GM19455 (cell line): ENCODE measurements at regions not wholly inside any gene's neighbourhood (a gene's known extent, or its start where the extent isn't known, plus 50 kb on each side); places are given as distances from the start of the nearest gene placed in this dataset.
"Not testable (repeated sequence)": the region's sequence is repeated elsewhere in the genome, so short reads cannot be mapped to it uniquely, and the experiment has no call there.

Experiments
- ATAC-seq: cut with Tn5 transposase; IDR thresholded peaks from one replicate; pipeline ENCODE4 v1.9.1; 2021; ENCODE audit not compliant: unreplicated experiment

DNA sequence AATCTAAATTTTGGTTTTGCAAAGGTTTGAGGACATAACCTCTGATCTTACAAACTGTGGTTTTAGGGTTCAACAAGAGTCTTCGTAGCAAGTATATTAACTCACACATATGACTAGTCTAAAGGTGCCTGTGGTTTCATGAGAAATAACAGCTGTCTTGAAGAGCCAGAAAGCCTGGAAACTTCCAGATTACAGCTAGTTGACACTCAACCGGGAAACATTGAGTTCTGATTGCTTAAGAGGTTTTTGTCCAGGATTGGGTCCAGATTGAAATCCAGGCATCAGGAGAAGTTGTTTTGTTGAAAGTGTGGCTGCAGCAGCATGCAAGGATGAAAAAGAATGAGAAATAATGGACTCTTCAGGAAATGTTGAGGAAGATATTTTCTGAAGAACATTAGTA lies 69.9 kb downstream of the TSPY2 start:
- ATAC-seq: not testable (repeated sequence)

DNA sequence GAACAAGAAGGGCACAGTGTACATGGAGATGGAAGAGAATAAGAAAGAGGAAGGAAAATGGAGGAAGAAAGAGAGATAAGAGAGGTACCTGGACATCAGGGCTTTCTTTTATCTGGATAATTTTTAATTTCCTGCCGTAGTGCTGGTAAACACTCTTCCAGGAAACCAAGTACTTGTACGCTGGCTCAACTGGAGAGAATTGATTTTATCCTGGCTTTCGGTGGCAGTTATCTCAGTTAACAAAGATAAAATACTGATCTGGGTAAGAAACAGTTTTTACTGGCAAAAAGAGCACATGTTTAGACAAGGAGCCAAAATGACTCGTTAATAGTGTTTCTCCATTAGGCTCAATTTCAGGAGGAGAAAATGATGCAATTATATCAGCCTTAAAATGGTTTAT lies 70.4 kb downstream of the TSPY2 start:
- ATAC-seq: not testable (repeated sequence)

DNA sequence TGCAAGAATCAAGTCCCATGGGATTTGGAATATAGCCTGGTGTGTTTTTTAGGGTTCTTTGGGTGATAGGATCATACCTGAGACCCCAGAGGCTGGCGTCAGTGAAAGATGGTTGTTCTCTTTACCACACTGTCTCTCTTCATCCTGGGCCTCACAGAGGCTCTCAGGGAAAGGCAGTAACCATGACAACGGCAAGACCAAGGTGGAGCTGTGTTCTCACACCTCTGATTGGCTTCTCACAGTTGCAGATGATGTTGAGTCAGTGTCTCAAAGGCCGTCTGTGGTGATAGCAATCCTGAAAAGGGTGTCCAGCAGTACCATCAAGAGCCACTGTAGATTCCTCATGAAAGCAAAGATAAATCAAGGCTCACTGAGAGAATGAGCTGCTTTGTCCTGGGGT lies 120.4 kb downstream of the TSPY2 start:
- ATAC-seq: not testable (repeated sequence)

DNA sequence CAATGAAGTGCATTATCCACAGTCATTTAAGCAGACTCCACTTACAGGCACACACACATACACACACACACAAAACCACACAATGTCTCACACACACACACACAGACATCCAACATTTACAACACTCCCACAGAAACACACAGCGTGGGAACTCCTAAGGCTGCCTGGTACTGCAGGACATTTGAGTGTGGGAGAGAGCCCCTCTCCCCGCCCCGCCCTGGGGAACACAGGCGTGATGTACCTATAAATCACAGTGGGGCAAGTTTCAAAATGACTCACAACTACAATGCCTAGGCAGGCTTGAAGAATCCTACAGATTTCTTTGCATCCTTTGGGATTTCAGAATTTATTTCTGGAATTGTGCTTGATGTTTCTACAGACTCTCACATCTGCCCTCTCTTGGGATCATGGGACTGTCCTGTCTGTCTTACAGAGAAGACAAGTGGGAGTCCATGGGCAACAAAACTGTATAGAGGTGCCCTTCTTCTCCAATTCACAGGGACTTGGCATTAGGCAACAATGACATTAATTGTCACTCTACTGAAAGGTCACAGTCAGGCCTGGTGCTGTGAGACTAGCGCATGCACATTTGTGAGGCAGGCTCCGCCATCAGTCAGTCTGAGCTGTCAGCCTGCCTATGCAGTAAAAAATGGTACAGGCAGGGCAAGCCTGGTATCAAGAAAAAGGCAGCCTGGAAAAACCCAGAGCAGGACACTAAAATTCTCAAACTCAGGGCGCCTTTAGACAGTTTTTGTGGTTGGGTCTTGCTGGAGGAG lies 136.6 kb downstream of the TSPY2 start:
- not testable (repeated sequence) for ATAC-seq

DNA sequence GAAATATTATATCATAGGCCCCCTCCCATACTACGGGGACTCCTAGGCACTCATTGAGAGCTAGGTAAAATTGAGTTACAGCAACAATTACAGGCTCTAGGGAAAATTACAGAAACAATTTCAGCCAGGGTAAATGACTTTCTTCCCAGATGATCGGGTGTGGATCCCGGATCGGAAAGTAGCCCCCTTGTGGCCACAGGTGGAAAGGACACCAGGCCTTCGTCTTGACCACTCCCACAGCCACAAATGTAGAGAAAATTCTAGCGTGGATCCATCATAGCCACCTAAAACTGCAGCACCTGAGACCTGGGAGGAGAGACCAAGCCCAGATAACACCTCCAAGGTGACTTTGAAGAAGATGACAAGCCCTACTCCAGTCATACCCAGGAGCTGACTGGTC lies 142.6 kb downstream of the TSPY2 start:
- not testable (repeated sequence) for ATAC-seq

DNA sequence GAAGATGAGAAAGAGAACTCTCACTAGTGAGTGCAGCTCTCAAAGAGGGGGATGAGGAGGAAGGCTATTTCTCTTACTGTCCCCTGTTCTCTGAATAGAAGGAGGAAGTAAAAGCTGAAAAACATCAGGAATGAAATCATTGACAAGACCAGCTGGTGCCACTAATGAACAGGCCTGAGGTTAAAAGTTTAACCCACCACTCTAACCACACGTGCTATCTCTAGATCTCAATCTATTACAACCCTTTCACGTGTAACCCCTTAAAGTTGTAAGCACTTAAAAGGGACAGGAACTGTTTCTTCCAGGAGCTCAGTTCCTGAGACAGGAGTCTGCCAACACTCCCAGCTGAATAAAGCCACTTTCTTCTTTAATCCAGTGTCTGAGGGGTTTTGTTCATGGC lies 143.5 kb downstream of the TSPY2 start:
- ATAC-seq: not testable (repeated sequence)

DNA sequence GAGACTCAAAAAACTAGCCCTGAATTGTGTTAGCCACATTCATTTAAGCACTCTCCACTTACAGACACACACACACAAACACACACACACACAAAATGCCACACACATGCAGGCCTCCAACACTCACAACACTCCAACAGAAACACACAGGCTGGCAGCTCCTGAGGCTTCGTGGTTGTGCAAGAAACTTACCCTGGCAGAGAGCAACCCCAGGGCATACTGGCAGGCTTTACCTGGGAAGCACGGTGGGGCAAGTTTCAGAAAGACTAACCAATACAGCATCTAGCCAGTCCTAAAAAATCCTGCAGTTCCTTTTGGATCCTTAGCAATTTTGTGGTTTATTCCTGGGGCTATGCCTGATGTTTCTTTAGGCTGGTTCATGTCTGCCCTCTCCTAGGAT lies 146.2 kb downstream of the TSPY2 start:
- ATAC-seq: not testable (repeated sequence)

DNA sequence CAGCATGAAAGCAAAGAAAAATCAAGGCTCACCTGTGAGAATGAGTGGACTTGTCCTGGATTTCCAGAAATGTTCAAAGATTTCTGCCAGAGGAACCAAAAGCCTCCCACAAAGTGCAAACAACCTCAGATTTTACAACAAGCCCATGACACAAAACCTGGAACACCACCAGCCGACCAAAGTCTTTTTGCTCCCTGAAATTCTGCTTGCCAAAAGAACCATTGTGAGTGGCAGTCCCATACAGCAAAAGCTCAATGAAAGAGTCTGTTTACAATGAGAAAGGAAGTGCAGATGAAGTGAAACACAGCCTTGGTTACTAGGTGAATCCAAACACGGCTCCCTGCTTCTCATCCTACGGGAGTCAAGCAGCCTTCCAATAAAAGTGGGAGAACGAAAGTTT lies 147.2 kb downstream of the TSPY2 start:
- not testable (repeated sequence) for ATAC-seq

DNA sequence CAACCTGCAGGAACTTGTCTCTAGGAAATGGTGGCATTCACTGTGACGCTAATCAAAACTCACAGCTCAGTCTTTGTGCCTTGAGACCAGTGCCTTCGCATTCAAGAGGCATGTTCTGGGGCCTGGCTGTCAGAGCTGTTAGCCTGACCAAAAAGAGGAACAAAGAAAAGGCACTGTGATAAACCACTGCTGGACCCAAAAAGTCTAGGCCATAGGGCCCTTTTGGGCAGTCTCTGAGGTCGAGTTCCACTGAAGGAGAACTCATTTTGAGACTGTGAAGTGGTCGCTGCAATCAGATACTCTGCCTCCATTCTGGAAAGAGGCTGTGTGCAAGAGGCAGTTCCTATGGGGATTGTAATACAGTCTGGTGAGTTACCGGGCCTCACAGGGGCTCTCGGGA lies 149.0 kb downstream of the TSPY2 start:
- ATAC-seq: not testable (repeated sequence)

DNA sequence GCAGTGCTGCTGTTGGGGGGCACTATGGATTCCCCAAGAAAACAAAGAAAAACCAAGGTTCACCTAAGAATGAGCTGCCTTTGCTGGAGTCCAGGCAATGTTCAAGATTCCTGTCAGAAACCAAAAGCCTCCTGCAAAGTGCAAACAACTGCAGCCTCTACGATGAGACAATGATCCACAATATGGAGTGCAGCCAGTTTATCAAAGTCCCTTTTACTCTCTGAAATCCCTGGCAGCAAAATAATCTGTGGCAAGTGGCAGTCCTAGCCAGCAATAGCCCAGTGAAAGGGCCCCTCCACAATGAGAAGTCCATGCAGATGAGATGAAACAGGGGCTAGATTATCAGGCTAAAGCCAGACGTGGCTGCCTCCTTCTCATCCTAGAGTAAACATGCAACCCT lies 155.8 kb downstream of the TSPY2 start:
- ATAC-seq: not testable (repeated sequence)

DNA sequence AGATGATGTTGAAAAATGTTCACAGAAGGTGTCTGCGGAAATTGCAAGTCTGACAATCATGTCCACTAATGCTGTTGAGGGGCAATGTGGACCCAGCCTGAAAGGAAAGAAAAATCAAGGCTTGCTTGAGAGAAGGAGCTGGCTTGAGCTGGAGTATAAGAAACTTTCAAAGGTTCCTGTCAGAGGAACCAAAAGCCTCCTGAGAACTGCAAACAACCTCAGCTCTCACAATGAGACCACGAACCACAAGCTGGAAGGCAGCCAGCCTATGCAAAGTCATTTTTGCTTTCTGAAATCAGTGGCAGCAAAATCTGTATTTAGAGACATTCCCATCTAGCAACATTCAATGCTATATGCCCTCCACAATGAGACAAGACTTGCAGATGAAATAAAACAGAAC lies 160.8 kb downstream of the TSPY2 start:
- peak; percentile 64 for ATAC-seq

DNA sequence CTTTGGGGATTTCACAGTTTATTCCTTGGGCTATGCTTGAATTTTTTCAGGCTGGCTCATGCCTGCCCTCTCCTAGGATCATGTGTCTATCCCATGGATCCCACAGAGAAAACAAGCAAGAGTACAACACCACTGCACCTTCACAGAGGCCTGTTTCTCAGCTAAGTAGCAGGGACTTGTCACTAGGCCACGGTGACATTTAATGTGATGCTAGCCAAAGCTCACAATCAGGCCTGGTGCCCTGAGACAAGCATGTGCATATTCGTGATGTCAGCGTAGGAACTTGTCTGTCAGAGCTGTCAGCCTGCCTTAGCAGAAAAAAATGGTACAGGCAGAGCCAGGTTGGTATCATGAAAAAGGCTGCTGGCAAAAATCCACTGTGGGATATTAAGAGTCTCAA lies 173.1 kb downstream of the TSPY2 start:
- not testable (repeated sequence) for ATAC-seq

DNA sequence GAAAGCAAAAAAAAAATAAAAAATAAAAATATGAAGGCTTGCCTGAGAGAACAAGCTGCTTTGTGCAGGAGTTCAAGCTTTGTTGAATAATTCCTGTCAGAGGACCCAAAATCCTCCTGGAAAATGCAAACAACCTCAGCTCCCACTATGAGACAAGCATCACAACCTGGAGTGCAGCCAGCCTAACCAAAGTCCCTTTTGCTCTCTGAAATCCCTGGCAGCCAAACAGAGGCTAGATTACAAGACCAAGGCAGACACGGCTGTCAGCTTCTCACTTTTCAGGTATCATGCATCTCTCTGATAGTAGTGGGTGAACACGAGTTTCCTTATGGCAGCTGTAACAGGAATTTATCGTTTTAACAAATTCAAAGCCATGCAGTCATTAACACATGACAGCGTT lies 180.7 kb downstream of the TSPY2 start:
- ATAC-seq: not testable (repeated sequence)

DNA sequence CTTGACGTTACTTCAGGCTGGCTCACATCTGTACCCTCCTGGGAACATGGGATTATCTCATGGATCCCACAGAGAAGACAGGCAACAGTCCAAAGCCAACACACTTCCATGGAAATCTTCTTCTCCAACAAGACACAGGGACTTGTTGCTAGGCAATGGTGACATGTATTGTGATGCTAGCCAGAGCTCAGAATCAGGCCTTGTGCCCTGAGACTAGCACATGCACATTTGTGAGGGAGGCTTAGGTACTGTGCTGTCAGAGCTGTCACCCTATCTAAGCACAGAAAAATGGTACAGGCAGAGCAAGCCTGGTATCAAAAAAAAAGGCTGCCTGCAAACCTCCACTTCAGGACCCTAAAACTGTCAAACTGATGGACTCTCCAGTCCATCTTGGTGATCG lies 199.5 kb downstream of the TSPY2 start:
- not testable (repeated sequence) for ATAC-seq

DNA sequence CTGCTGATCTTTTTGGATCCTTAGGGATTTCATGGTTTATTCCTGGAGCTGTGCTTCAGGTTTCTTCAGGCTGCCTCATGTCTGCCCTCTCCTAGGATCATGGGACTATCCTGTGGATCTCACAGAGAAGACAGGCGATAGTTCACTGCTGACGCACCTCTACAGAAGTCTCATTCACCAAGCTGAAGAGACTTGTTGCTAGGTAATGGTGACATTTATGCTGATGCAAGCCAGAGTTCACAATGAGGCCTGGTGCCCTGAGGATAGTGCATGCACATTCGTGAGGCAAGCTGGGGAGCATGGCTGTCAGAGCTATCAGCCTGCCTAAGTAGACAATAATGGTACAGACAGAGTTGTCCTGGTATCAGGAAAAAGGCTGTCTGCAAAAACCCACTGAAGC lies 201.4 kb downstream of the TSPY2 start:
- ATAC-seq: not testable (repeated sequence)

DNA sequence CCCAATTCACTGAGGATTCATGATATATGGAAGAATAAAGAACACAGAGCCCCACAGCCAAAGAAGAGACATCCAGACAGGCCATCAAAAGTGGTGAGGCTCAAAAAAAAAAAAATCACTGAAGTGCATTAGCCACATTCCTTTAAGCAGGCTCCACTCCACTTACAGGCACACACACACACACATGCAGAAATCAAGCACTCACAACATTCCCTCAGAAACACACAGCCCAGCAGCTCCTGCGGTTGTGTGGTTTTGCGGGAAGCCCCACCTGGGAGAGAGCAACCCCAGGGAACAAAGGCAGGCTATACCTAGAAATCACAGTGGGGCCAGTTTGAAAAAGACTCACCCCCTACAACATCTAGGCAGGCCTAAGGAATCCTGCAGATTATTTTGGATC lies 222.3 kb downstream of the TSPY2 start:
- ATAC-seq: not testable (repeated sequence)

DNA sequence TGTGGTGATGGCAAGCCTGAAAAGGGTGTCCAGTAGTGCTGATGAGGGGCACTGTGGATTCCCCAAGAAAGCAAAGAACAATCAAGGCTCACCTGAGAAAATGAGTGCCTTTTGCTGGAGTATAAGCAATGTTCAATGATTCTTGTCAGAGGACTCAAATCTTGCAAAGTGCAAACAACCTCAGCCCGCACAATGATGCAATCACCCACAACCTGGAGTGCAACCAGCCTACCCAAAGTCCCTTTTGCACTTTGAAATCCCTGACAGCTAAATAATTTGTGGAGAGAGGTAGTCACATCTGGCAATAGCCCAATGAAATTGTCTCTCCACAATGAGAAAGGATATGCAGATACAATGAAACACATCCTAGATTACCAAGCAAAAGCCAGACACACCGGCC lies 225.8 kb downstream of the TSPY2 start:
- ATAC-seq: not testable (repeated sequence)

DNA sequence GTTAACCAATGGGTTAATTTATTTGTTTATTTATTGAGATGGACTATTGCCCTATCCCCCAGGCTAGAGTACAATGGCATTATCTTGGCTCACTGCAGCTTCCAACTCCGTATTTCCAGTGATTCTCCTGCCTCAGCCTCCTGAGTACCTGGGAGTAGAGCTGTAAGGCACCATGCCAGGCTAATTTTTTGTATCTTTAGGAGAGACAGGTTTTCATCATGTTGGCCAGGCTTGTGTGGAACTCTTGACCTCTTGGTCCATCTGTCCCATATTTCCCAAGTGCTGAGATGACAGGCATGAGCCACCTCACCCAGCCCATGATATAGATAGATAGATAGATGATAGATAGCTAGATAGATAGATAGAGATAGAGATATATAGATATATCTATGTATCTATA lies 249.4 kb downstream of the TSPY2 start:
- not testable (repeated sequence) for ATAC-seq

DNA sequence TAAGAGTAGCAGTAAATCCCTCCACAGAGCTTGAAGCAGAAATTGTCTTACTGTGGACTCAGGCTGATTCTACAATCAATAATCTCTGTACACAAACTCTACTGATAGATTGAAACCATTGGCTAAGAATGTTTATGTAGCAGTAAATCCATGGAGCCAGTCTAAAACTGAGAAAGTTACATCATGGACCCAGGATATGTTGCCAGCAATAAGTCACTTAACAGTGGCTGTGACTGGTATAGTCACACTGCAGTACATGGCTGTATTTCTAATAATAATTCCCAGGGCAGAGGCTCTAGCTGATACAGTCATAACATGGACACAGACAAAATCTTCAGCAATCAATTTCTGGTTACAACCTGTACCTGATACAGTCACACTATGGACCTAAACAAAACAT lies 262.8 kb downstream of the TSPY2 start:
- not testable (repeated sequence) for ATAC-seq

DNA sequence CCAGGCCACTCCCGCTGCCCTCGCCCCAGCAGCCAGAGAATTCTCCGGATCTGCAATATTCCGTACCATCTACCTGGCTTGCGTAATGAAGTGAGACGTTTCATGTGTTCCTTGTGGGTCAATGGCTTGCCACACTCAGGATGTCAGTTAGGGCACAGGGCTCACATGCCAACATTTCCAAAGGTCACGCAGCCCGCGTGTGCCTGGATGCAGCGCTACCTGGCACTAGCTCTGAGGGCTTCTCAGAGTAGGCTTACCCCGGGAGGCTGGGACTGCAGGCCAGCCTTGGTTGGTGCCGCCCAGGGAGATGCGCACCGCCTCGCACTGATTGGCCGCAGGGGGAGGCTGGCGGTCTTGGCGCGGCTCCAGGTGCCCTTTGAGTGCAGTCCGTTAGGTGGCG lies 274.0 kb downstream of the TSPY2 start:
- not testable (repeated sequence) for ATAC-seq

DNA sequence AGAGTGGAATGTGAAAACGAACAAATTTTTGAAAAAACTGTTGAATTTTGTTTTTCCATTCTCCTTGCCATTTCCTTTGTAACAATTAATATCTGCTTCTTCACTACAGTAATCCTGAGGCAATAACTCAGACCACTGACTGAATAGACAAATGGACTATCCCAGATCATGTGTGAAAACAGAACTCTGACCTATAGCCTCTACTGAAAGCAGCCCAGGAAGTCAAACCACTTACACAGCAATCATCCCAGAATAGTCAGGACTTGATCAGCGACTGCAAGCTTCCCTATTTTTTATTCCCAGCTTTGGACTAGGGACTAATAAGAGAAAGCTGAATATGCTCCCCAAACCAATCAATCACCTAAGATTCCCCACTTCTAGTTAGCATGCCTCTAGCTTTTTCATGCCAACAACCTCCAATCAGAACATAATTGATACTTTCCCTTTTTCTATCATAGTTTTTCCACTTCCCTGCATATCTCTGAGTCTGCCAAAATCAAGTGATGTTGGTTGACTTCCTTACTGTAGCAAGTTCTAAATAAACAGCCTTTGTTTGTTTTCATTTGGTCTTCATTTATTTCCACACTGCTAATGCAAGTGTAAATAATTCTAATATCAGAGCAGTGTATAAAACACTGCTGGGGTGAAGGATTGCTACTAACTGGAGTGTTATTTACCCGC lies 298.2 kb downstream of the TSPY2 start:
- not testable (repeated sequence) for ATAC-seq

DNA sequence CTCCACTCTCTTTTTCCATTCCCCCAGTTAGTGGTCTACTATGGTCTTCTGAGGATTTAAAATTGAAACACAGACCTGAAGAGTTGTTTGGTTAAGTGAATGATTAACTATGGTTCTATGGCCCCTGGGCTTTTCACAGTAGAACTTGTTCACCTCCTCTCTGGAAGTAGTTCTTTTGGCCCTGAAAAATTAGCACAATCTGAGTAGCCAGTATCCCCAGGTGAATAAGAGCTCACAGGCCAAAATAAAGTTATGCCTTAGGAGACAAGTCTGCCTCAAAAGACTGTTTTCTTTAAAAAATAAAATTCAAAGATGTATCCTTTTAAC lies 298.7 kb downstream of the TSPY2 start:
- not testable (repeated sequence) for ATAC-seq
